PC-9 (cell line): ENCODE measurements at regions not wholly inside any gene's neighbourhood (a gene's known extent, or its start where the extent isn't known, plus 50 kb on each side); places are given as distances from the start of the nearest gene placed in this dataset.

Experiments
- BruUV-seq: library from RNA; stranded (reverse); fragments of 400-500 nt; replicated peaks from 2 replicates; lab custom pipeline; 2021; lab: Mats Ljungman, UMichigan
- CTCF ChIA-PET: fragments of 300-600 bp; sonication (Branson Sonifier 250); formaldehyde crosslinking; loops from one replicate; lab custom pipeline; 2022; ENCODE audit warnings: antibody characterized with exemption; lab: Charles Lee
- POLR2A ChIA-PET: fragments of 300-600 bp; sonication (Branson Sonifier 250); formaldehyde crosslinking; loops from one replicate; lab custom pipeline; 2022; ENCODE audit warnings: antibody characterized with exemption; ENCODE audit not compliant: unreplicated experiment; lab: Charles Lee
- DNase-seq, 2 experiments: peaks; one replicate each; pipeline versions ENCODE4 v3.0.0 to v3.0.0-alpha.2; 2015 to 2022; ENCODE audit warnings: mixed read lengths in 1 of 2
- H2AFZ ChIP-seq: fragments of 200-600 bp; sonication (generic); 2 replicates; pipeline ENCODE4 v1.8.1; 2017; ENCODE audit warnings: antibody characterized with exemption
- H3F3A ChIP-seq: fragments of 200-600 bp; sonication (generic); 2 replicates; pipeline ENCODE4 v1.8.1; 2017; ENCODE audit warnings: antibody characterized with exemption, mild to moderate bottlenecking, low read depth; ENCODE audit not compliant: insufficient read depth
- H3K27ac ChIP-seq: fragments of 200-600 bp; sonication (generic); 2 replicates; pipeline ENCODE4 v1.6.1; 2016; ENCODE audit warnings: mixed run types
- H3K27me3 ChIP-seq: fragments of 200-600 bp; sonication (generic); 2 replicates; pipeline ENCODE4 v1.6.1; 2016; ENCODE audit warnings: low read depth, mixed run types; ENCODE audit not compliant: insufficient read depth
- H3K36me3 ChIP-seq: fragments of 200-600 bp; sonication (generic); 2 replicates; pipeline ENCODE4 v1.6.1; 2016; ENCODE audit warnings: low read depth, mixed run types
- H3K4me1 ChIP-seq: fragments of 200-600 bp; sonication (generic); replicated peaks from 2 replicates; pipeline ENCODE4 v1.6.1; 2016; ENCODE audit warnings: mixed run types; ENCODE audit not compliant: insufficient read depth
- H3K4me2 ChIP-seq: fragments of 200-600 bp; sonication (generic); 2 replicates; pipeline ENCODE4 v1.6.1; 2017; ENCODE audit warnings: mixed run types
- H3K4me3 ChIP-seq: fragments of 200-600 bp; sonication (generic); 2 replicates; pipeline ENCODE4 v1.6.1; 2016; ENCODE audit warnings: mixed run types
- H3K79me2 ChIP-seq: fragments of 200-600 bp; sonication (generic); 2 replicates; pipeline ENCODE4 v1.6.1; 2017; ENCODE audit warnings: low read depth, mixed run types
- H3K9me2 ChIP-seq: fragments of 200-600 bp; sonication (generic); 2 replicates; pipeline ENCODE4 v1.8.1; 2017; ENCODE audit warnings: mild to moderate bottlenecking; ENCODE audit not compliant: insufficient read depth
- H3K9me3 ChIP-seq: fragments of 200-600 bp; sonication (generic); 2 replicates; pipeline ENCODE4 v1.8.1; 2016; ENCODE audit warnings: low read depth; ENCODE audit not compliant: insufficient read depth
- H4K20me1 ChIP-seq: fragments of 200-600 bp; sonication (generic); 2 replicates; pipeline ENCODE4 v1.8.1; 2017; ENCODE audit not compliant: insufficient read depth
- CTCF ChIP-seq: fragments of 200-600 bp; sonication (generic); conservative IDR thresholded peaks from 2 replicates; pipeline ENCODE4 v1.6.1; 2017; ENCODE audit warnings: mixed run types, antibody characterized with exemption, mild to moderate bottlenecking, moderate library complexity
- EZH2 ChIP-seq: fragments of 200-600 bp; sonication (generic); IDR thresholded peaks from 2 replicates; pipeline ENCODE4 v1.8.0; 2017; ENCODE audit warnings: antibody characterized with exemption, low read depth
- intact Hi-C: fragments of 100-400 bp; cut with micrococcal nuclease; formaldehyde crosslinking; loops from one replicate; pipeline ENCODE4 v1.10.0; 2022; ENCODE audit not compliant: unreplicated experiment

- no peaks in the 10 kb centered on the region for H3K9me2 ChIP-seq
- no peak overlapping the region for H3K4me3 ChIP-seq
- H3F3A ChIP-seq: no peaks in the 10 kb centered on the region
- no peaks in the 10 kb centered on the region for H3K27me3 ChIP-seq
- TF ChIP-seq EZH2 (no peak), CTCF (no peak)
- ChIA-PET CTCF (no interaction called here), POLR2A (no interaction called here)
- no peaks in the 10 kb centered on the region for H3K36me3 ChIP-seq
- H2AFZ ChIP-seq: no peak overlapping the region
- no peaks in the 10 kb centered on the region for H3K9me3 ChIP-seq
- DNase-seq: no peak
- H3K79me2 ChIP-seq: no peaks in the 10 kb centered on the region
- no TSS peak for BruUV-seq
- intact Hi-C loops: no loop called here
- H3K27ac ChIP-seq: no peak overlapping the region
- no peaks in the 10 kb centered on the region for H4K20me1 ChIP-seq
- no peaks in the 10 kb centered on the region for H3K4me1 ChIP-seq
- H3K4me2 ChIP-seq: no peak overlapping the region
Observed at GRCh38 chr3:55313666-55314065, 173.4 kb downstream of the WNT5A start.

GRCh38 chr3:55309336-55309735, 177.8 kb downstream of the WNT5A start:
- no TSS peak for BruUV-seq
- intact Hi-C loops: no loop called here
- Histone ChIP-seq H3K36me3 (no peaks in the 10 kb centered on the region), H4K20me1 (no peaks in the 10 kb centered on the region), H3K9me2 (no peaks in the 10 kb centered on the region), H3K79me2 (no peaks in the 10 kb centered on the region), H2AFZ (no peak overlapping the region), H3K4me1 (no peaks in the 10 kb centered on the region), H3K27me3 (no peaks in the 10 kb centered on the region), H3F3A (no peaks in the 10 kb centered on the region), H3K4me2 (no peak overlapping the region), H3K27ac (no peak overlapping the region), H3K9me3 (no peaks in the 10 kb centered on the region), H3K4me3 (no peak overlapping the region)
- ChIA-PET POLR2A (no interaction called here), CTCF (no interaction called here)
- no peak for TF ChIP-seq CTCF
- no peak for TF ChIP-seq EZH2
- DNase-seq: no peak

GRCh38 chr3:55307622-55308021, 179.5 kb downstream of the WNT5A start:
- intact Hi-C loops: no loop called here
- no peak for TF ChIP-seq CTCF
- TF ChIP-seq EZH2: no peak
- DNase-seq: no peak
- no peaks in the 10 kb centered on the region for H3K36me3 ChIP-seq
- no peak overlapping the region for H3K4me3 ChIP-seq
- no peaks in the 10 kb centered on the region for H3K4me1 ChIP-seq
- no peaks in the 10 kb centered on the region for H3K27me3 ChIP-seq
- ChIA-PET CTCF (no interaction called here), POLR2A (no interaction called here)
- no peak overlapping the region for H3K27ac ChIP-seq
- no peaks in the 10 kb centered on the region for H3K9me2 ChIP-seq
- BruUV-seq: no TSS peak
- no peak overlapping the region for H2AFZ ChIP-seq
- no peaks in the 10 kb centered on the region for H3F3A ChIP-seq
- H3K4me2 ChIP-seq: no peak overlapping the region
- no peaks in the 10 kb centered on the region for H4K20me1 ChIP-seq
- H3K79me2 ChIP-seq: no peaks in the 10 kb centered on the region
- no peaks in the 10 kb centered on the region for H3K9me3 ChIP-seq
